ENCODE measurements at regions not wholly inside any gene's neighbourhood (a gene's known extent, or its start where the extent isn't known, plus 50 kb on each side); places are given as distances from the start of the nearest gene placed in this dataset.

GRCh38 chr5:29882036-29882435 is 1311.5 kb upstream of the CDH6 start:
- DNase-seq: no peak
- H3K4me3 ChIP-seq (ENCODE audit: low read length): no peak overlapping the region

GRCh38 chr5:29879401-29879800 is 1314.1 kb upstream of the CDH6 start:
- Histone ChIP-seq H3K36me3 (ENCODE audit: insufficient read depth, low read length) (no peaks in the 10 kb centered on the region), H3K9ac (ENCODE audit: low read length) (no peak overlapping the region), H2AFZ (ENCODE audit: low read length) (no peak overlapping the region), H3K9me2 (replicated peaks; ENCODE audit: insufficient read depth, low read length) (no peaks in the 10 kb centered on the region), H3K9me3 (ENCODE audit: low read length) (peaks cover 28% of the 10 kb centered on the region), H3K4me3 (ENCODE audit: low read length) (no peak overlapping the region), H3K4me2 (ENCODE audit: low read depth, low read length, poor library complexity, severe bottlenecking) (no peak overlapping the region), H3K27me3 (ENCODE audit: low read length) (no peaks in the 10 kb centered on the region), H3K27ac (ENCODE audit: low read length) (no peak overlapping the region), H4K20me1 (ENCODE audit: insufficient read depth, low read depth, low read length) (no peaks in the 10 kb centered on the region), H3K79me2 (ENCODE audit: low read length) (no peaks in the 10 kb centered on the region), H3K4me1 (ENCODE audit: low read length) (no peaks in the 10 kb centered on the region)
- no peak for DNase-seq

More at GRCh38 chr5:29882036-29882435, 1311.5 kb upstream of the CDH6 start:
- no peaks in the 10 kb centered on the region for H3K27me3 ChIP-seq (ENCODE audit: low read length)
- H3K79me2 ChIP-seq (ENCODE audit: low read length): no peaks in the 10 kb centered on the region
- H2AFZ ChIP-seq (ENCODE audit: low read length): no peak overlapping the region
- no peaks in the 10 kb centered on the region for H3K4me1 ChIP-seq (ENCODE audit: low read length)
- H3K9me2 ChIP-seq (replicated peaks; ENCODE audit: insufficient read depth, low read length): no peaks in the 10 kb centered on the region
- H3K27ac ChIP-seq (ENCODE audit: low read length): no peak overlapping the region
- no peaks in the 10 kb centered on the region for H4K20me1 ChIP-seq (ENCODE audit: insufficient read depth, low read depth, low read length)
- peaks cover 32% of the 10 kb centered on the region for H3K9me3 ChIP-seq (ENCODE audit: low read length)
- H3K9ac ChIP-seq (ENCODE audit: low read length): no peak overlapping the region
- H3K4me2 ChIP-seq (ENCODE audit: low read depth, low read length, poor library complexity, severe bottlenecking): no peak overlapping the region
- no peaks in the 10 kb centered on the region for H3K36me3 ChIP-seq (ENCODE audit: insufficient read depth, low read length)

GRCh38 chr5:29878599-29878998 is 1314.9 kb upstream of the CDH6 start:
- no peaks in the 10 kb centered on the region for H3K27me3 ChIP-seq (ENCODE audit: low read length)

GRCh38 chr5:29867155-29867554 is 1326.3 kb upstream of the CDH6 start:
- H3K27ac ChIP-seq (ENCODE audit: low read length): no peak overlapping the region
- no peaks in the 10 kb centered on the region for H4K20me1 ChIP-seq (ENCODE audit: insufficient read depth, low read depth, low read length)
- H3K9me3 ChIP-seq (ENCODE audit: low read length): peaks cover 38% of the 10 kb centered on the region
- H3K4me1 ChIP-seq (ENCODE audit: low read length): no peaks in the 10 kb centered on the region
- no peak overlapping the region for H3K4me2 ChIP-seq (ENCODE audit: low read depth, low read length, poor library complexity, severe bottlenecking)
- no peaks in the 10 kb centered on the region for H3K27me3 ChIP-seq (ENCODE audit: low read length)
- H3K79me2 ChIP-seq (ENCODE audit: low read length): no peaks in the 10 kb centered on the region
- no peaks in the 10 kb centered on the region for H3K9me2 ChIP-seq (replicated peaks; ENCODE audit: insufficient read depth, low read length)
- H3K4me3 ChIP-seq (ENCODE audit: low read length): no peak overlapping the region
- H3K9ac ChIP-seq (ENCODE audit: low read length): no peak overlapping the region
- no peaks in the 10 kb centered on the region for H3K36me3 ChIP-seq (ENCODE audit: insufficient read depth, low read length)
- DNase-seq: no peak
- H2AFZ ChIP-seq (ENCODE audit: low read length): no peak overlapping the region

More at GRCh38 chr5:29878599-29878998, 1314.9 kb upstream of the CDH6 start:
- Histone ChIP-seq H3K79me2 (ENCODE audit: low read length) (no peaks in the 10 kb centered on the region), H3K9ac (ENCODE audit: low read length) (no peak overlapping the region), H3K9me2 (replicated peaks; ENCODE audit: insufficient read depth, low read length) (no peaks in the 10 kb centered on the region), H2AFZ (ENCODE audit: low read length) (no peak overlapping the region), H3K9me3 (ENCODE audit: low read length) (peaks cover 30% of the 10 kb centered on the region), H3K36me3 (ENCODE audit: insufficient read depth, low read length) (no peaks in the 10 kb centered on the region), H3K4me1 (ENCODE audit: low read length) (no peaks in the 10 kb centered on the region), H4K20me1 (ENCODE audit: insufficient read depth, low read depth, low read length) (no peaks in the 10 kb centered on the region), H3K4me2 (ENCODE audit: low read depth, low read length, poor library complexity, severe bottlenecking) (no peak overlapping the region), H3K27ac (ENCODE audit: low read length) (no peak overlapping the region), H3K4me3 (ENCODE audit: low read length) (no peak overlapping the region)
- DNase-seq: no peak

- no peak overlapping the region for H3K4me2 ChIP-seq (ENCODE audit: low read depth, low read length, poor library complexity, severe bottlenecking)
- H3K9me2 ChIP-seq (replicated peaks; ENCODE audit: insufficient read depth, low read length): no peaks in the 10 kb centered on the region
- H3K79me2 ChIP-seq (ENCODE audit: low read length): no peaks in the 10 kb centered on the region
- H3K36me3 ChIP-seq (ENCODE audit: insufficient read depth, low read length): no peaks in the 10 kb centered on the region
- H3K27me3 ChIP-seq (ENCODE audit: low read length): no peaks in the 10 kb centered on the region
- no peak for DNase-seq
- H3K9me3 ChIP-seq (ENCODE audit: low read length): peaks cover 8% of the 10 kb centered on the region
- H3K4me3 ChIP-seq (ENCODE audit: low read length): no peak overlapping the region
- no peaks in the 10 kb centered on the region for H4K20me1 ChIP-seq (ENCODE audit: insufficient read depth, low read depth, low read length)
- no peak overlapping the region for H3K27ac ChIP-seq (ENCODE audit: low read length)
- H2AFZ ChIP-seq (ENCODE audit: low read length): no peak overlapping the region
- no peak overlapping the region for H3K9ac ChIP-seq (ENCODE audit: low read length)
- no peaks in the 10 kb centered on the region for H3K4me1 ChIP-seq (ENCODE audit: low read length)
Observed at GRCh38 chr5:29853711-29854220, 1339.7 kb upstream of the CDH6 start.

GRCh38 chr5:29852329-29852728 is 1341.2 kb upstream of the CDH6 start:
- H3K9ac ChIP-seq (ENCODE audit: low read length): no peak overlapping the region
- no peak overlapping the region for H2AFZ ChIP-seq (ENCODE audit: low read length)
- no peaks in the 10 kb centered on the region for H4K20me1 ChIP-seq (ENCODE audit: insufficient read depth, low read depth, low read length)
- H3K4me3 ChIP-seq (ENCODE audit: low read length): no peak overlapping the region
- H3K4me1 ChIP-seq (ENCODE audit: low read length): no peaks in the 10 kb centered on the region
- no peak overlapping the region for H3K27ac ChIP-seq (ENCODE audit: low read length)
- H3K79me2 ChIP-seq (ENCODE audit: low read length): no peaks in the 10 kb centered on the region
- no peak overlapping the region for H3K4me2 ChIP-seq (ENCODE audit: low read depth, low read length, poor library complexity, severe bottlenecking)
- no peak for DNase-seq
- no peaks in the 10 kb centered on the region for H3K27me3 ChIP-seq (ENCODE audit: low read length)
- no peaks in the 10 kb centered on the region for H3K36me3 ChIP-seq (ENCODE audit: insufficient read depth, low read length)
- no peaks in the 10 kb centered on the region for H3K9me2 ChIP-seq (replicated peaks; ENCODE audit: insufficient read depth, low read length)
- peaks cover 15% of the 10 kb centered on the region for H3K9me3 ChIP-seq (ENCODE audit: low read length)

GRCh38 chr5:29845206-29845605 is 1348.3 kb upstream of the CDH6 start:
- H3K9me3 ChIP-seq (ENCODE audit: low read length): peaks cover 18% of the 10 kb centered on the region
- no peaks in the 10 kb centered on the region for H3K27me3 ChIP-seq (ENCODE audit: low read length)
- no peak overlapping the region for H3K9ac ChIP-seq (ENCODE audit: low read length)
- no peak overlapping the region for H3K4me2 ChIP-seq (ENCODE audit: low read depth, low read length, poor library complexity, severe bottlenecking)
- H3K79me2 ChIP-seq (ENCODE audit: low read length): no peaks in the 10 kb centered on the region
- H3K4me3 ChIP-seq (ENCODE audit: low read length): no peak overlapping the region
- no peaks in the 10 kb centered on the region for H4K20me1 ChIP-seq (ENCODE audit: insufficient read depth, low read depth, low read length)
- no peak overlapping the region for H3K27ac ChIP-seq (ENCODE audit: low read length)
- H3K9me2 ChIP-seq (replicated peaks; ENCODE audit: insufficient read depth, low read length): no peaks in the 10 kb centered on the region
- no peak for DNase-seq
- no peak overlapping the region for H2AFZ ChIP-seq (ENCODE audit: low read length)
- H3K4me1 ChIP-seq (ENCODE audit: low read length): no peaks in the 10 kb centered on the region
- H3K36me3 ChIP-seq (ENCODE audit: insufficient read depth, low read length): no peaks in the 10 kb centered on the region

GRCh38 chr5:29833394-29833793 is 1360.1 kb upstream of the CDH6 start:
- no peak overlapping the region for H3K9ac ChIP-seq (ENCODE audit: low read length)
- no peaks in the 10 kb centered on the region for H3K27me3 ChIP-seq (ENCODE audit: low read length)
- no peak overlapping the region for H2AFZ ChIP-seq (ENCODE audit: low read length)
- H3K4me1 ChIP-seq (ENCODE audit: low read length): no peaks in the 10 kb centered on the region
- no peak overlapping the region for H3K4me2 ChIP-seq (ENCODE audit: low read depth, low read length, poor library complexity, severe bottlenecking)
- H4K20me1 ChIP-seq (ENCODE audit: insufficient read depth, low read depth, low read length): no peaks in the 10 kb centered on the region
- no peaks in the 10 kb centered on the region for H3K79me2 ChIP-seq (ENCODE audit: low read length)
- no peak overlapping the region for H3K27ac ChIP-seq (ENCODE audit: low read length)
- no peak for DNase-seq
- no peaks in the 10 kb centered on the region for H3K36me3 ChIP-seq (ENCODE audit: insufficient read depth, low read length)
- peaks cover 27% of the 10 kb centered on the region for H3K9me3 ChIP-seq (ENCODE audit: low read length)
- no peak overlapping the region for H3K4me3 ChIP-seq (ENCODE audit: low read length)
- no peaks in the 10 kb centered on the region for H3K9me2 ChIP-seq (replicated peaks; ENCODE audit: insufficient read depth, low read length)

GRCh38 chr5:29822521-29822920 is 1371.0 kb upstream of the CDH6 start:
- H3K36me3 ChIP-seq (ENCODE audit: insufficient read depth, low read length): no peaks in the 10 kb centered on the region
- H3K27me3 ChIP-seq (ENCODE audit: low read length): no peaks in the 10 kb centered on the region
- H3K27ac ChIP-seq (ENCODE audit: low read length): no peak overlapping the region
- no peak overlapping the region for H2AFZ ChIP-seq (ENCODE audit: low read length)
- H3K9ac ChIP-seq (ENCODE audit: low read length): no peak overlapping the region
- H3K4me2 ChIP-seq (ENCODE audit: low read depth, low read length, poor library complexity, severe bottlenecking): no peak overlapping the region
- H3K79me2 ChIP-seq (ENCODE audit: low read length): no peaks in the 10 kb centered on the region
- H3K9me3 ChIP-seq (ENCODE audit: low read length): peaks cover 39% of the 10 kb centered on the region
- H4K20me1 ChIP-seq (ENCODE audit: insufficient read depth, low read depth, low read length): no peaks in the 10 kb centered on the region
- H3K9me2 ChIP-seq (replicated peaks; ENCODE audit: insufficient read depth, low read length): no peaks in the 10 kb centered on the region
- no peak for DNase-seq
- no peaks in the 10 kb centered on the region for H3K4me1 ChIP-seq (ENCODE audit: low read length)
- no peak overlapping the region for H3K4me3 ChIP-seq (ENCODE audit: low read length)

Measured in Karpas-422 (cell line).